ENCODE measurements at regions not wholly inside any gene's neighbourhood (a gene's known extent, or its start where the extent isn't known, plus 50 kb on each side); places are given as distances from the start of the nearest gene placed in this dataset.

DNA sequence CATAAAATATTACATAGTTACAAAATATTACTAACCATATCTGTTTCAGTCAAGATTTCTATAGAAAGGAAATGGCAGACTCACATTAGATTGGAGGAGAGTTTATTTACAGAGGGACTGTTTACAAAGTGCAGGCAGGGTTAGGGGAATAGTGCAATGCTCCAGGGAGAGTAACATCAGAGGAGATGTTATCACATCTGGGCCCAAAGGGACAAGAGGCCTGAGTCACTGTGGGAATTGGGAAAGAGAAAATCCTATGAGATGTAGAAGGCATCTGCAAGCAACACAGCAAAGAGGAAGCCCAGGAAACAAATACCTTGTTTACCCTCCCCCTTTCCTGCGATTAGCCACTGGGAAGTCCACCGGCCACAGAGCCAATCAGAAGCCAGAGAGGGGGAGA lies 227.3 kb upstream of the TANK start:
- Mint-ChIP-seq H3K4me1 (ENCODE audit: low read depth, unreplicated experiment) (peaks cover 7% of the 10 kb centered on the region), H3K4me3 (ENCODE audit: unreplicated experiment) (no peak overlapping the region), H3K36me3 (ENCODE audit: insufficient read depth, unreplicated experiment) (no peaks in the 10 kb centered on the region), H3K27me3 (ENCODE audit: insufficient read depth, unreplicated experiment) (no peaks in the 10 kb centered on the region), H3K27ac (ENCODE audit: unreplicated experiment) (no peak overlapping the region), H3K9me3 (ENCODE audit: unreplicated experiment) (peaks cover 10% of the 10 kb centered on the region)
- intact Hi-C loops (cut with micrococcal nuclease; ENCODE audit: unreplicated experiment), result loop anchor here (2.0 kb wide), 1 partner anchor 202 kb away; no protein-coding TSS in a partner anchor
- no peaks in the 10 kb centered on the region for H3K36me3 ChIP-seq (ENCODE audit: control insufficient read depth, insufficient read depth, low read length)
- no peak for TF ChIP-seq CTCF (IDR thresholded peaks at IDR 0.05; ENCODE audit: insufficient read depth in 1 of 2, low read depth in 1 of 2, low read length in 1 of 2, severe bottlenecking in 1 of 2, unreplicated experiment in 1 of 2)
- peak in 1 of 2 experiments; percentile 42 for DNase-seq
- POLR2A ChIA-PET, result no interaction called here
- 0 out of 2 replicates have a peak, but pooled peaks cover 9% of the 10 kb centered on the region for H3K4me1 ChIP-seq
- no peaks in the 10 kb centered on the region for H3K27me3 ChIP-seq (replicated peaks; ENCODE audit: control insufficient read depth, insufficient read depth, low read length)
- BruUV-seq (replicated peaks), result no TSS peak
- H3K4me3 ChIP-seq (ENCODE audit: low read depth, low read length), result no peak overlapping the region
- H3K9me3 ChIP-seq, result no peaks in the 10 kb centered on the region
- CTCF ChIA-PET, result no interaction called here

DNA sequence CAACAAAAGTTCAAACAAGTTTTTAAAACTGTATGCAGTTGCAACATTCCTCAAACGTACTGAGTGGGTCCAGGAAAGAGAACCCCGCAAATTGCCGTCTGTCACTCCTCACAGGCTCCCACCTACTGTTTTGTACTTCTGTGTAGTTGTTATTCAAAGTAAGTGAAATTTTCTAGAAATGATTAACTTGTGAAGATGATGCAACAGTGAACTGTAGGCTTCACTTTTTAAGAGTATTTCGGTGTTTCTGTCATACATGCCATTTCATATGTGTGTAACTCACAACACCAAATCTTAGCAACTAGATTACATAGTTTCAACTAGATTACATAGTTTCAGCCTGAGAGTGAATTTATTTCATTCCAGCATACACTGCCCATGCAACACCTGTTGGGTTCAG lies 226.0 kb upstream of the TANK start:
- no TSS peak for BruUV-seq (replicated peaks)

DNA sequence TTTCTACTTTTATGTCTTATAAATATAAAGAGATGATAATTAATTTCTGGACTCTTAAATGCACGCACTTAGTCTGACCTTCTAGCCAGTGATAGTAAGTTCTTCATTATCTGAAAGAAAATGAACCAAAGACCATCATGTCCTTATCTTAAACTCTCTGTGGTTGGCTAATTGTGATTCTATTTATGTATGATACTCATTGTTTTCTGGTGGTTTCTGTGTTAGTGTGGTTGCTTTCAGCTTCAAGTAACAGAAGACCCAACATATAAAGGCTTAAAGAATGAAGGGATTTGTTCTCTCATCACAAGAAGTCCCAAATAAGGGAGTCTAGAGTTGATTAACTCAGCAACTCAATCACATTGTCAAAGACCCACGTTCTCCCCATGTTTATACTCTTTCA lies 225.2 kb upstream of the TANK start:
- peaks cover 7% of the 10 kb centered on the region for H3K4me1 Mint-ChIP-seq (ENCODE audit: low read depth, unreplicated experiment)
- Histone ChIP-seq H3K4me1 (0 out of 2 replicates have a peak, but pooled peaks cover 9% of the 10 kb centered on the region), H3K9me3 (no peaks in the 10 kb centered on the region), H3K4me3 (ENCODE audit: low read depth, low read length) (no peak overlapping the region), H3K36me3 (ENCODE audit: control insufficient read depth, insufficient read depth, low read length) (no peaks in the 10 kb centered on the region), H3K27me3 (replicated peaks; ENCODE audit: control insufficient read depth, insufficient read depth, low read length) (no peaks in the 10 kb centered on the region)
- H3K9me3 Mint-ChIP-seq (ENCODE audit: unreplicated experiment), result peaks cover 10% of the 10 kb centered on the region
- no peaks in the 10 kb centered on the region for H3K36me3 Mint-ChIP-seq (ENCODE audit: insufficient read depth, unreplicated experiment)
- ChIA-PET CTCF (interaction anchor here (0.5 kb wide), 1 partner anchor 75 kb away, joined by 4 read pairs; no protein-coding TSS in a partner anchor), POLR2A (no interaction called here)
- no peaks in the 10 kb centered on the region for H3K27me3 Mint-ChIP-seq (ENCODE audit: insufficient read depth, unreplicated experiment)
- H3K4me3 Mint-ChIP-seq (ENCODE audit: unreplicated experiment), result no peak overlapping the region
- no peak overlapping the region for H3K27ac Mint-ChIP-seq (ENCODE audit: unreplicated experiment)
- no peak for TF ChIP-seq CTCF (IDR thresholded peaks at IDR 0.05; ENCODE audit: insufficient read depth in 1 of 2, low read depth in 1 of 2, low read length in 1 of 2, severe bottlenecking in 1 of 2, unreplicated experiment in 1 of 2)
- intact Hi-C loops (cut with micrococcal nuclease; ENCODE audit: unreplicated experiment), result no loop called here
- BruUV-seq (replicated peaks), result no TSS peak
- DNase-seq, result no peak

More for the DNA sequence above, 226.0 kb upstream of the TANK start:
- no peaks in the 10 kb centered on the region for H3K9me3 ChIP-seq
- no peaks in the 10 kb centered on the region for H3K36me3 ChIP-seq (ENCODE audit: control insufficient read depth, insufficient read depth, low read length)
- ChIA-PET CTCF (no interaction called here), POLR2A (no interaction called here)
- H3K27me3 ChIP-seq (replicated peaks; ENCODE audit: control insufficient read depth, insufficient read depth, low read length), result no peaks in the 10 kb centered on the region
- TF ChIP-seq CTCF (IDR thresholded peaks at IDR 0.05; ENCODE audit: insufficient read depth in 1 of 2, low read depth in 1 of 2, low read length in 1 of 2, severe bottlenecking in 1 of 2, unreplicated experiment in 1 of 2), result no peak
- no peaks in the 10 kb centered on the region for H3K27me3 Mint-ChIP-seq (ENCODE audit: insufficient read depth, unreplicated experiment)
- H3K9me3 Mint-ChIP-seq (ENCODE audit: unreplicated experiment), result peaks cover 10% of the 10 kb centered on the region
- no peak overlapping the region for H3K27ac Mint-ChIP-seq (ENCODE audit: unreplicated experiment)
- no peak overlapping the region for H3K4me3 ChIP-seq (ENCODE audit: low read depth, low read length)
- DNase-seq, result no peak
- 0 out of 2 replicates have a peak, but pooled peaks cover 9% of the 10 kb centered on the region for H3K4me1 ChIP-seq
- H3K4me1 Mint-ChIP-seq (ENCODE audit: low read depth, unreplicated experiment), result peaks cover 7% of the 10 kb centered on the region
- no peaks in the 10 kb centered on the region for H3K36me3 Mint-ChIP-seq (ENCODE audit: insufficient read depth, unreplicated experiment)
- H3K4me3 Mint-ChIP-seq (ENCODE audit: unreplicated experiment), result no peak overlapping the region
- intact Hi-C loops (cut with micrococcal nuclease; ENCODE audit: unreplicated experiment), result no loop called here
